ENCODE measurements at regions not wholly inside any gene's neighbourhood (a gene's known extent, or its start where the extent isn't known, plus 50 kb on each side); places are given as distances from the start of the nearest gene placed in this dataset.

- Histone ChIP-seq H3K4me2 (ENCODE audit: low read length) (no peak overlapping the region), H3F3A (ENCODE audit: control insufficient read depth, insufficient read depth) (no peaks in the 10 kb centered on the region), H3K27ac (ENCODE audit: low read depth, low read length) (no peak overlapping the region), H3K9me2 (replicated peaks; ENCODE audit: control insufficient read depth, low read length) (no peaks in the 10 kb centered on the region), H4K20me1 (ENCODE audit: control insufficient read depth, insufficient read depth, low read depth, low read length) (no peaks in the 10 kb centered on the region), H3K36me3 (ENCODE audit: control insufficient read depth, low read length) (no peaks in the 10 kb centered on the region), H3K4me1 (ENCODE audit: control insufficient read depth, low read length) (no peaks in the 10 kb centered on the region), H3K4me3 (ENCODE audit: low read length) (no peak overlapping the region), H3K9me3 (ENCODE audit: control insufficient read depth, insufficient read depth, low read length) (no peaks in the 10 kb centered on the region), H3K27me3 (ENCODE audit: control insufficient read depth, low read length) (no peaks in the 10 kb centered on the region), H3K79me2 (ENCODE audit: control insufficient read depth, low read length) (no peaks in the 10 kb centered on the region)
- TF ChIP-seq CTCF (IDR thresholded peaks at IDR 0.05; ENCODE audit: low read depth, low read length, poor library complexity, severe bottlenecking) (no peak), EZH2phosphoT487 (IDR thresholded peaks at IDR 0.05; ENCODE audit: borderline replicate concordance, low read length) (no peak)
Measured at GRCh38 chr1:99106274-99106673, 101.6 kb upstream of the PLPPR5 start.

GRCh38 chr1:99107680-99108079 lies 103.0 kb upstream of the PLPPR5 start:
- H3K9me3 ChIP-seq (ENCODE audit: control insufficient read depth, insufficient read depth, low read length) = no peaks in the 10 kb centered on the region
- H3K4me3 ChIP-seq (ENCODE audit: low read length) = no peak overlapping the region
- no peak for TF ChIP-seq EZH2phosphoT487 (IDR thresholded peaks at IDR 0.05; ENCODE audit: borderline replicate concordance, low read length)
- no peak for TF ChIP-seq CTCF (IDR thresholded peaks at IDR 0.05; ENCODE audit: low read depth, low read length, poor library complexity, severe bottlenecking)
- no peak overlapping the region for H3K27ac ChIP-seq (ENCODE audit: low read depth, low read length)
- H3K4me2 ChIP-seq (ENCODE audit: low read length) = no peak overlapping the region
- no peaks in the 10 kb centered on the region for H3K9me2 ChIP-seq (replicated peaks; ENCODE audit: control insufficient read depth, low read length)
- H3K4me1 ChIP-seq (ENCODE audit: control insufficient read depth, low read length) = no peaks in the 10 kb centered on the region
- H3F3A ChIP-seq (ENCODE audit: control insufficient read depth, insufficient read depth) = no peaks in the 10 kb centered on the region
- no peaks in the 10 kb centered on the region for H3K79me2 ChIP-seq (ENCODE audit: control insufficient read depth, low read length)
- H3K36me3 ChIP-seq (ENCODE audit: control insufficient read depth, low read length) = no peaks in the 10 kb centered on the region
- H4K20me1 ChIP-seq (ENCODE audit: control insufficient read depth, insufficient read depth, low read depth, low read length) = no peaks in the 10 kb centered on the region
- H3K27me3 ChIP-seq (ENCODE audit: control insufficient read depth, low read length) = no peaks in the 10 kb centered on the region

GRCh38 chr1:99110140-99111041 lies 105.7 kb upstream of the PLPPR5 start:
- Histone ChIP-seq H3K27me3 (ENCODE audit: control insufficient read depth, low read length) (no peaks in the 10 kb centered on the region), H3K4me2 (ENCODE audit: low read length) (no peak overlapping the region), H3K4me3 (ENCODE audit: low read length) (no peak overlapping the region), H4K20me1 (ENCODE audit: control insufficient read depth, insufficient read depth, low read depth, low read length) (no peaks in the 10 kb centered on the region), H3K9me2 (replicated peaks; ENCODE audit: control insufficient read depth, low read length) (no peaks in the 10 kb centered on the region), H3K4me1 (ENCODE audit: control insufficient read depth, low read length) (no peaks in the 10 kb centered on the region), H3K9me3 (ENCODE audit: control insufficient read depth, insufficient read depth, low read length) (no peaks in the 10 kb centered on the region), H3F3A (ENCODE audit: control insufficient read depth, insufficient read depth) (no peaks in the 10 kb centered on the region), H3K79me2 (ENCODE audit: control insufficient read depth, low read length) (no peaks in the 10 kb centered on the region), H3K36me3 (ENCODE audit: control insufficient read depth, low read length) (no peaks in the 10 kb centered on the region), H3K27ac (ENCODE audit: low read depth, low read length) (no peak overlapping the region)
- TF ChIP-seq CTCF (IDR thresholded peaks at IDR 0.05; ENCODE audit: low read depth, low read length, poor library complexity, severe bottlenecking) (no peak), EZH2phosphoT487 (IDR thresholded peaks at IDR 0.05; ENCODE audit: borderline replicate concordance, low read length) (no peak)
